ENCODE measurements at regions not wholly inside any gene's neighbourhood (a gene's known extent, or its start where the extent isn't known, plus 50 kb on each side); places are given as distances from the start of the nearest gene placed in this dataset.

DNA sequence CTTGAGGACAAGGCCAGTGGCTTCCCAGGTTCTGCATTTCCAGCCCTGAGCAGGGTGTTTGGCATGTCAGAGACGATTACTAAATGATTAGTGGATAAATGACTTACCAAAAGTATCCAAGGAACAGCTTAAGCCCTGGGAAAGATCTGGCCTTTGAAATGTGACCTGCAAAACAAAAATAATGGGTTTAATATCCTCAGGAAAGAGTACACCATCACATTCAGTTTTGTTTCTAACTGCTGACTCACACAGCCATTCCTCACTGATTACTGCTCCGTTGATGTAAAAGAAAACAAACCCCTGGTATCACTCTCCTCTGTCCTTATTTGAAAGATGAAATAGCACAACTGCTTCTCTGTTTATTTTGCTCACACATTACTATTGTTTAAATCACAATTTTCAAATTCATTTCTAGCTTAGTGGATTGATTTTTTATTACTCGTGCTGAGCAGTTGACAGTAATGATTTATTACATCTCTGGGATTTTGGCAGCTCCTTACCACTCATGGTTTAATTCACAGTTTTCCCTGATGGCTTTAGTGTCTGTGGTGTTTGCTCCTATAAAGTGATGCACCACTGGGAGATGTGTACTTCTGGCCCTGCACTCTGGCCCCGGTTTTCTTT, 117.0 kb downstream of the CBLL2 start:
- 77% methylated on average over 3 of the region's 4 CpGs; no CpG with 5 or more reads in 1 of the 2 experiments for WGBS, 2 experiments (ENCODE audit: insufficient coverage in 1 of 2, insufficient read length in 1 of 2)
- TF ChIP-seq, protein P1, sequence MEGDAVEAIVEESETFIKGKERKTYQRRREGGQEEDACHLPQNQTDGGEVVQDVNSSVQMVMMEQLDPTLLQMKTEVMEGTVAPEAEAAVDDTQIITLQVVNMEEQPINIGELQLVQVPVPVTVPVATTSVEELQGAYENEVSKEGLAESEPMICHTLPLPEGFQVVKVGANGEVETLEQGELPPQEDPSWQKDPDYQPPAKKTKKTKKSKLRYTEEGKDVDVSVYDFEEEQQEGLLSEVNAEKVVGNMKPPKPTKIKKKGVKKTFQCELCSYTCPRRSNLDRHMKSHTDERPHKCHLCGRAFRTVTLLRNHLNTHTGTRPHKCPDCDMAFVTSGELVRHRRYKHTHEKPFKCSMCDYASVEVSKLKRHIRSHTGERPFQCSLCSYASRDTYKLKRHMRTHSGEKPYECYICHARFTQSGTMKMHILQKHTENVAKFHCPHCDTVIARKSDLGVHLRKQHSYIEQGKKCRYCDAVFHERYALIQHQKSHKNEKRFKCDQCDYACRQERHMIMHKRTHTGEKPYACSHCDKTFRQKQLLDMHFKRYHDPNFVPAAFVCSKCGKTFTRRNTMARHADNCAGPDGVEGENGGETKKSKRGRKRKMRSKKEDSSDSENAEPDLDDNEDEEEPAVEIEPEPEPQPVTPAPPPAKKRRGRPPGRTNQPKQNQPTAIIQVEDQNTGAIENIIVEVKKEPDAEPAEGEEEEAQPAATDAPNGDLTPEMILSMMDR (conservative IDR thresholded peaks at IDR 0.05): no peak
- H3K27ac Mint-ChIP-seq: no peak overlapping the region

DNA sequence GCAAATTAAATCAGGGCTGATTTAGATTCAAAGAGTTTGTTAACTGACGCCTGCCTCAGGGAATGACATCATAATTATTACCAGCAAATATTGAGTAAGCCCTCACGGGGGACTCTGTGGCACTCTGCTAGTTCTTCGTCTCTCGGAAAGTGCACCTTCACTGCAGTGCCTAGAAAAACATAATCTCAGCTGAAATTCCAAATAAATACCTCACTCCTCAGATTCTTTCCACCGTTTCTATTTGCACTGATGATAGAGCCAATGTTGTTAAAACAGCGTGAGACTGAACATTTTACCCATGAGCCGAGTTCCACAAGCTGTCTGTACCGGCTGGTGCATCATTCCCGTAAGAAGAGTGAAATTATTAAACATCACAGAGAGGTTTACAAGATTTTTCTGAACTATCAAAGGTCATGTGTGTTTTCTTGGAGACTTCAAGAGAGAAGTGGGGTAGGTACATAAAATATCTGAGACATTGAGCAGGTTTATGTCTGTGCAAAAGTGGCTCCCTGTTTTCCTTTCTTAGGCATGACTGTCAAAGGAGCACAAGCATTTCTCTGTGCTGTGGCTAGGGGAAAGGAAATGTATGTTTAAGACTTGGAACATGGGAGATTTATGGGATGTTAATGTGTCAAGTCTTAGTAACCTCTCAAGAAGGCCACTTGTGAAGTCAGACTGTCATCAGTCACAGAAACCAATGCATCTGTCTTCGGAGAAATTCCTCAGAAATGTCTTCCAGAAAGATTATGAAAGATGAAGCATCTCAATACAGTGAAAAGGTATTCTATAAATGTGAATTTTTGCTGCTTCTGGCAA, 119.6 kb downstream of the CBLL2 start:
- Histone ChIP-seq H3K36me3 (ENCODE audit: control insufficient read depth, insufficient read depth, low read length) (no peaks in the 10 kb centered on the region), H3K27me3 (ENCODE audit: control insufficient read depth, insufficient read depth, low read length, poor library complexity, severe bottlenecking) (no peaks in the 10 kb centered on the region), H3K27ac (ENCODE audit: low read depth, low read length) (no peak overlapping the region), H3K4me1 (ENCODE audit: control insufficient read depth, insufficient read depth, low read length) (no peaks in the 10 kb centered on the region), H3K9ac (ENCODE audit: extremely low read depth, low read length, poor library complexity, severe bottlenecking) (no peak overlapping the region), H3K4me3 (ENCODE audit: low read length) (no peak overlapping the region), H3K9me3 (ENCODE audit: control insufficient read depth, low read length) (no peaks in the 10 kb centered on the region)
- DNase-seq: no peak
- Mint-ChIP-seq H3K4me1 (peaks cover 10% of the 10 kb centered on the region), H3K27me3 (ENCODE audit: insufficient read depth) (no peaks in the 10 kb centered on the region), H3K9me3 (no peaks in the 10 kb centered on the region), H3K27ac (no peak overlapping the region), H3K36me3 (ENCODE audit: low read depth) (no peaks in the 10 kb centered on the region), H3K4me3 (no peak overlapping the region)
- WGBS, 2 experiments (ENCODE audit: insufficient coverage in 1 of 2, insufficient read length in 1 of 2): 92 to 96% methylated on average over 5 to 10 of the region's 10 CpGs
- TF ChIP-seq, protein P1 (conservative IDR thresholded peaks at IDR 0.05): no peak

More for the DNA sequence above, 117.0 kb downstream of the CBLL2 start:
- DNase-seq: no peak
- Mint-ChIP-seq H3K27me3 (ENCODE audit: insufficient read depth) (no peaks in the 10 kb centered on the region), H3K9me3 (no peaks in the 10 kb centered on the region), H3K4me3 (no peak overlapping the region), H3K36me3 (ENCODE audit: low read depth) (no peaks in the 10 kb centered on the region), H3K4me1 (peaks cover 10% of the 10 kb centered on the region)
- no peak overlapping the region for H3K4me3 ChIP-seq (ENCODE audit: low read length)
- H3K27ac ChIP-seq (ENCODE audit: low read depth, low read length): no peak overlapping the region
- H3K27me3 ChIP-seq (ENCODE audit: control insufficient read depth, insufficient read depth, low read length, poor library complexity, severe bottlenecking): no peaks in the 10 kb centered on the region
- H3K9me3 ChIP-seq (ENCODE audit: control insufficient read depth, low read length): no peaks in the 10 kb centered on the region
- no peaks in the 10 kb centered on the region for H3K4me1 ChIP-seq (ENCODE audit: control insufficient read depth, insufficient read depth, low read length)
- H3K9ac ChIP-seq (ENCODE audit: extremely low read depth, low read length, poor library complexity, severe bottlenecking): no peak overlapping the region
- no peaks in the 10 kb centered on the region for H3K36me3 ChIP-seq (ENCODE audit: control insufficient read depth, insufficient read depth, low read length)

DNA sequence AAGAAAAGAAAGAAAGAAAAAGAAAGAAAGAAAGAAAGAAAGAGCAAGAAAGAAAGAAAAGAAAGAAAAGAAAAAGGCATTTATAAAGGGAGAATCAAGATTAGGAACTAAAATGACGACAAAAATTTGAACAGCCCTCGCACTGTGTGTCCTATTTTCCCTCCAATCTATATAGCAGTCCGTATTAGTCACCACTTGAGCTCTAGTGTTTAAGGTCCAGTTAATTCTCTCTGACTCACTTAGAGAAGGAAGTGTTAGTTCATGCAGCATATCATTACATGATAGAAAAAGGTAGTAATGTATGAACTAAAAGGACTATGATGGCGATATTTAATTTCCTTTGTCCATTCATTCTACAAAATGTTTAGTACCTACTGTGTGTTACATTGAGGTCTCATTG, 122.7 kb downstream of the CBLL2 start:
- no peak overlapping the region for H3K4me3 Mint-ChIP-seq
- Histone ChIP-seq H3K4me3 (ENCODE audit: low read length) (no peak overlapping the region), H3K4me1 (ENCODE audit: control insufficient read depth, insufficient read depth, low read length) (no peaks in the 10 kb centered on the region)

More for the DNA sequence above, 122.7 kb downstream of the CBLL2 start:
- Histone ChIP-seq H3K9ac (ENCODE audit: extremely low read depth, low read length, poor library complexity, severe bottlenecking) (no peak overlapping the region), H3K27me3 (ENCODE audit: control insufficient read depth, insufficient read depth, low read length, poor library complexity, severe bottlenecking) (no peaks in the 10 kb centered on the region), H3K27ac (ENCODE audit: low read depth, low read length) (no peak overlapping the region), H3K9me3 (ENCODE audit: control insufficient read depth, low read length) (no peaks in the 10 kb centered on the region), H3K36me3 (ENCODE audit: control insufficient read depth, insufficient read depth, low read length) (no peaks in the 10 kb centered on the region)
- WGBS, 2 experiments (ENCODE audit: insufficient coverage in 1 of 2, insufficient read length in 1 of 2): 91% methylated on average over 3 of the region's 4 CpGs; no CpG with 5 or more reads in 1 of the 2 experiments
- Mint-ChIP-seq H3K9me3 (no peaks in the 10 kb centered on the region), H3K36me3 (ENCODE audit: low read depth) (no peaks in the 10 kb centered on the region), H3K4me1 (no peaks in the 10 kb centered on the region), H3K27me3 (ENCODE audit: insufficient read depth) (no peaks in the 10 kb centered on the region), H3K27ac (no peak overlapping the region)
- TF ChIP-seq, protein P1 (conservative IDR thresholded peaks at IDR 0.05): no peak
- DNase-seq: no peak
